Erythroblast (primary cell): ENCODE measurements at regions not wholly inside any gene's neighbourhood (a gene's known extent, or its start where the extent isn't known, plus 50 kb on each side); places are given as distances from the start of the nearest gene placed in this dataset.
"Not testable (repeated sequence)": the region's sequence is repeated elsewhere in the genome, so short reads cannot be mapped to it uniquely, and the experiment has no call there.

Experiments used
- DNase-seq, 2 experiments: peaks; one replicate each; lab custom pipeline; 2025; lab: John Stamatoyannopoulos, UW
- GATA1 ChIP-seq: IDR thresholded peaks from 2 replicates; pipeline ENCODE4 v1.6.1; 2011; ENCODE audit warnings: low read depth, mild to moderate bottlenecking, control low read depth, low read length, moderate library complexity
- POLR2A ChIP-seq: IDR thresholded peaks from 2 replicates; pipeline ENCODE4 v1.6.1; 2011; ENCODE audit warnings: mild to moderate bottlenecking, low read length

GRCh38 chr5:173394701-173395100 lies 66.5 kb upstream of the STC2 start:
- DNase-seq, result no peak
- TF ChIP-seq GATA1 (no peak), POLR2A (no peak)

GRCh38 chr5:173392172-173392571 lies 64.0 kb upstream of the STC2 start:
- TF ChIP-seq GATA1 (no peak), POLR2A (no peak)
- DNase-seq, result no peak

- no peak for DNase-seq
- TF ChIP-seq GATA1 (no peak), POLR2A (no peak)
These were observed 62.8 kb upstream of the STC2 start for GRCh38 chr5:173391031-173391430.

GRCh38 chr5:173387293-173387692 lies 59.1 kb upstream of the STC2 start:
- not testable (repeated sequence) for DNase-seq

GRCh38 chr5:173385832-173386360 lies 57.7 kb upstream of the STC2 start:
- TF ChIP-seq GATA1, result no peak
- TF ChIP-seq POLR2A, result no peak
- no peak for DNase-seq

- TF ChIP-seq GATA1, result no peak
- no peak for TF ChIP-seq POLR2A
- no peak for DNase-seq
These were observed 55.5 kb upstream of the STC2 start for GRCh38 chr5:173383711-173384110.

- no peak for DNase-seq
- no peak for TF ChIP-seq POLR2A
- TF ChIP-seq GATA1, result no peak
These were observed 50.5 kb upstream of the STC2 start for GRCh38 chr5:173378727-173379126.
